Endothelial cell of umbilical vein (primary cell): ENCODE measurements at regions not wholly inside any gene's neighbourhood (a gene's known extent, or its start where the extent isn't known, plus 50 kb on each side); places are given as distances from the start of the nearest gene placed in this dataset.

ENCODE experiments used
- BruUV-seq: library from RNA; stranded (reverse); fragments of 400-500 nt; replicated peaks from 2 replicates; lab custom pipeline; 2021; lab: Mats Ljungman, UMichigan
- CTCF ChIA-PET: fragments of 300-600, 350-600 bp; sonication (Branson Sonifier 250); formaldehyde crosslinking; loops from one replicate; lab custom pipeline; 2021; ENCODE audit warnings: antibody characterized with exemption, inconsistent platforms; lab: Charles Lee
- POLR2A ChIA-PET: fragments of 300-600, 350-600 bp; sonication (Branson Sonifier 250); formaldehyde crosslinking; loops from one replicate; lab custom pipeline; 2021; ENCODE audit warnings: antibody characterized with exemption, inconsistent platforms; lab: Charles Lee
- DNase-seq: peaks from one replicate; pipeline ENCODE4 v3.0.0-alpha.2; 2011; ENCODE audit warnings: low read depth, low spot score
- FAIRE-seq: peaks from 2 replicates; lab custom pipeline; 2011; peaks lifted over from hg19 to GRCh38; lab: Jason Lieb, UNC
- H2AFZ ChIP-seq: 2 replicates; pipeline ENCODE4 v1.6.0; 2012; ENCODE audit warnings: low read depth, low read length, control low read depth, inconsistent platforms
- H3K27ac ChIP-seq: 2 replicates; pipeline ENCODE4 v1.5.1; 2011; ENCODE audit warnings: low read depth, mild to moderate bottlenecking, control low read depth, low read length, moderate library complexity; ENCODE audit not compliant: insufficient read depth
- H3K27me3 ChIP-seq, 2 experiments: 2 replicates each; pipeline versions ENCODE4 v1.6.0 to v1.6.1; 2011; ENCODE audit warnings: low read length in 2 of 2, mixed read lengths in 1 of 2; ENCODE audit not compliant: control insufficient read depth in 2 of 2, insufficient read depth in 2 of 2
- H3K36me3 ChIP-seq, 2 experiments: 2 replicates in 1 of 2; 3 replicates in 1 of 2; pipeline ENCODE4 v1.5.1; 2011; ENCODE audit warnings: low read length in 2 of 2, mild to moderate bottlenecking in 1 of 2, moderate library complexity in 1 of 2; ENCODE audit not compliant: control insufficient read depth in 2 of 2, insufficient read depth in 2 of 2; ENCODE audit errors: extremely low read depth in 1 of 2
- H3K4me1 ChIP-seq: 3 replicates; pipeline ENCODE4 v1.5.1; 2011; ENCODE audit warnings: mild to moderate bottlenecking, low read length; ENCODE audit not compliant: control insufficient read depth, insufficient read depth; ENCODE audit errors: extremely low read depth
- H3K4me2 ChIP-seq: 2 replicates; pipeline ENCODE4 v1.6.1; 2011; ENCODE audit warnings: low read length, control low read depth, mixed read lengths; ENCODE audit not compliant: insufficient read depth
- H3K4me3 ChIP-seq, 3 experiments: fragments of 200-600 bp in 1 of 3; sonication (generic), shearing (Covaris generic) in 1 of 3; replicated peaks in 1 of 3; 2 replicates each; pipeline ENCODE4 v1.5.1; 2011 to 2016; ENCODE audit warnings: control low read depth in 3 of 3, low read length in 3 of 3, mild to moderate bottlenecking in 2 of 3, inconsistent platforms in 1 of 3, low read depth in 1 of 3, moderate library complexity in 1 of 3; ENCODE audit not compliant: insufficient read depth in 1 of 3
- H3K79me2 ChIP-seq: 2 replicates; pipeline ENCODE4 v1.6.0; 2012; ENCODE audit warnings: low read length, inconsistent platforms; ENCODE audit not compliant: control insufficient read depth, insufficient read depth
- H3K9ac ChIP-seq: replicated peaks from 2 replicates; pipeline ENCODE3; 2011; ENCODE audit warnings: low read length, control low read depth; ENCODE audit not compliant: insufficient read depth; ENCODE audit errors: extremely low read depth
- H3K9me1 ChIP-seq: replicated peaks from 3 replicates; pipeline ENCODE4 v1.6.0; 2011; ENCODE audit warnings: mild to moderate bottlenecking, low read length; ENCODE audit not compliant: control insufficient read depth, insufficient read depth; ENCODE audit errors: extremely low read depth
- H3K9me3 ChIP-seq: replicated peaks from 2 replicates; pipeline ENCODE4 v1.5.1; 2012; ENCODE audit warnings: low read length, inconsistent platforms; ENCODE audit not compliant: control insufficient read depth, insufficient read depth
- H4K20me1 ChIP-seq: replicated peaks from 2 replicates; pipeline ENCODE3; 2011; ENCODE audit warnings: mild to moderate bottlenecking, low read length; ENCODE audit not compliant: control insufficient read depth, insufficient read depth; ENCODE audit errors: extremely low read depth
- CTCF ChIP-seq, 2 donors: IDR thresholded peaks; 1 replicate in 1 of 2; 2 replicates in 1 of 2; pipeline ENCODE4 v1.5.1; 2011; ENCODE audit warnings: low read length in 2 of 2, mild to moderate bottlenecking in 2 of 2, moderate library complexity in 2 of 2, control low read depth in 1 of 2, inconsistent platforms in 1 of 2, low read depth in 1 of 2; ENCODE audit not compliant: insufficient read depth in 1 of 2; ENCODE audit errors: extremely low read depth in 1 of 2
- EZH2 ChIP-seq: IDR thresholded peaks from 2 replicates; pipeline ENCODE4 v1.6.1; 2012; ENCODE audit warnings: borderline replicate concordance, low read depth, mild to moderate bottlenecking, moderate library complexity, low read length, inconsistent platforms; ENCODE audit not compliant: severe bottlenecking
- FOS ChIP-seq: IDR thresholded peaks from 2 replicates; pipeline ENCODE4 v1.6.1; 2011; ENCODE audit warnings: mild to moderate bottlenecking, low read length, moderate library complexity, borderline replicate concordance; ENCODE audit not compliant: insufficient read depth
- GATA2 ChIP-seq: IDR thresholded peaks from 2 replicates; pipeline ENCODE4 v1.7.0; 2011; ENCODE audit warnings: low read depth, mild to moderate bottlenecking, moderate library complexity, mixed read lengths, low read length; ENCODE audit not compliant: insufficient read length, insufficient read depth
- JUN ChIP-seq: IDR thresholded peaks from 2 replicates; pipeline ENCODE4 v1.6.1; 2011; ENCODE audit warnings: borderline replicate concordance, low read depth; ENCODE audit not compliant: insufficient read length, insufficient read depth
- MAX ChIP-seq: IDR thresholded peaks from 2 replicates; pipeline ENCODE4 v1.6.1; 2011; ENCODE audit not compliant: insufficient read depth, insufficient read length
- MYC ChIP-seq: IDR thresholded peaks from one replicate; pipeline ENCODE4 v1.6.1; 2011; ENCODE audit warnings: mild to moderate bottlenecking, low read depth, low read length
- POLR2A ChIP-seq: IDR thresholded peaks from 2 replicates; pipeline ENCODE4 v1.6.1; 2012; ENCODE audit warnings: low read depth, mild to moderate bottlenecking, control low read depth, low read length
- POLR2AphosphoS5 ChIP-seq: IDR thresholded peaks from 2 replicates; pipeline ENCODE4 v1.6.1; 2012; ENCODE audit warnings: low read depth, mild to moderate bottlenecking, control low read depth, low read length, moderate library complexity; ENCODE audit not compliant: insufficient read depth
- dilution Hi-C: fragments of 300-500 bp; cut with MboI; formaldehyde crosslinking; loops from one replicate; pipeline ENCODE4 v1.15.0; 2019; ENCODE audit warnings: low sequenced_read_pairs; ENCODE audit not compliant: extremely low pct_ligation_motif_present
- intact Hi-C: fragments of 100-400 bp; cut with micrococcal nuclease; formaldehyde crosslinking; loops from one replicate; pipeline ENCODE4 v1.10.0; 2022

- H3K79me2 ChIP-seq, result no peaks in the 10 kb centered on the region
- no peaks in the 10 kb centered on the region for H3K27me3 ChIP-seq
- H3K36me3 ChIP-seq, result no peaks in the 10 kb centered on the region
- H3K9ac ChIP-seq, result no peak overlapping the region
- no peaks in the 10 kb centered on the region for H3K9me1 ChIP-seq
- TF ChIP-seq POLR2AphosphoS5, result no peak
- TF ChIP-seq MAX, result no peak
- TF ChIP-seq MYC, result no peak
- no peak for TF ChIP-seq EZH2
- TF ChIP-seq CTCF (IDR thresholded peaks at IDR 0.05; ENCODE audit: extremely low read depth in 1 of 2, insufficient read depth in 1 of 2, low read depth in 1 of 2, low read length in 2 of 2), result no peak
- no peak for TF ChIP-seq GATA2
- TF ChIP-seq JUN, result no peak
- TF ChIP-seq POLR2A, result no peak
- no peak for TF ChIP-seq FOS
- no TSS peak for BruUV-seq
- intact Hi-C loops (no loop called here), dilution Hi-C loops (no loop called here)
- no peak overlapping the region for H3K4me2 ChIP-seq
- ChIA-PET POLR2A (no interaction called here), CTCF (interaction anchor here (0.7 to 1.4 kb wide), 3 partner anchors 11 to 35 kb away, joined by 3 to 4 read pairs (median 3); no protein-coding TSS in a partner anchor)
- H2AFZ ChIP-seq, result no peak overlapping the region
- no peak for DNase-seq
- H3K4me3 ChIP-seq, result no peak overlapping the region
- H4K20me1 ChIP-seq, result no peaks in the 10 kb centered on the region
- no peak overlapping the region for H3K27ac ChIP-seq
- H3K9me3 ChIP-seq, result peaks cover 2% of the 10 kb centered on the region
- FAIRE-seq, result no peak
- no peaks in the 10 kb centered on the region for H3K4me1 ChIP-seq
Observed at GRCh38 chr6:92110403-92110802, 1309.0 kb downstream of the EPHA7 start.
